ENCODE measurements at regions not wholly inside any gene's neighbourhood (a gene's known extent, or its start where the extent isn't known, plus 50 kb on each side); places are given as distances from the start of the nearest gene placed in this dataset.
A peak's percentile ranks its signal among the peaks of the same experiment; 100 is the strongest.

DNA sequence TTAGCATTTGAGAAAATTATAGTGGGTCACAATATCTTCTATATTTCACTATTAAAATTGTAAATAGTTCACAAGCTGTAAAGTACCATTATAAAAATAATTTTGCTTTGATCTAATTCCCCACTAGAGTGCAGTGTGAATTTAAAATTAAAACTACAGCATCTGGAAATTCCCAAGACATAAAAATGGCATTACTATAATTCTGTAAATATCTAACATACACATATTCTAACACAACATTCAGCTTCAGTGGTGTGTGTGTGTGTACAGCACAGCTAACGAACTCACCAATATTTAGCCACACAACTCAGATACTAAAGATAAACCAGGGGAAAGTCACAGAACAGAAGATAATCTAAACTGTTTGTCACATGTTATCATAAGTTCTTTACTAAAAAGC, 424.9 kb upstream of the ZNF385D start:
- 10% methylated on average over 1 of the region's 1 CpG for WGBS (ENCODE audit: low lambda C conversion rate)
- CTCF ChIA-PET: interaction anchor here (0.6 to 3.4 kb wide), 17 partner anchors 12 to 822 kb away, joined by 3 to 33 read pairs (median 4); no protein-coding TSS in a partner anchor
- Histone ChIP-seq H3K79me2 (ENCODE audit: insufficient read depth) (no peaks in the 10 kb centered on the region), H3K4me1 (ENCODE audit: control insufficient read depth in 1 of 2, insufficient read depth in 2 of 2, low read depth in 1 of 2, low read length in 1 of 2) (no peaks in the 10 kb centered on the region; a peak in 2 of 4 replicates), H3K4me3 (ENCODE audit: low read depth in 2 of 2, low read length in 1 of 2) (no peak overlapping the region), H3K4me2 (no peak overlapping the region), H2AFZ (ENCODE audit: low read depth) (no peak overlapping the region), H3K9me3 (no peaks in the 10 kb centered on the region), H3K27ac (ENCODE audit: low read depth in 2 of 2, low read length in 1 of 2) (peak overlapping the region in 1 of 2 experiments; percentile 60; a peak in 2 of 4 replicates), H4K20me1 (ENCODE audit: insufficient read depth) (no peaks in the 10 kb centered on the region), H3K36me3 (replicated peaks in 1 of 2; ENCODE audit: control insufficient read depth in 1 of 2, insufficient read depth in 2 of 2, low read length in 1 of 2) (no peaks in the 10 kb centered on the region), H3F3A (replicated peaks; ENCODE audit: insufficient read depth) (no peaks in the 10 kb centered on the region), H3K9ac (no peak overlapping the region), H3K27me3 (ENCODE audit: insufficient read depth) (no peaks in the 10 kb centered on the region), H3K9me2 (no peaks in the 10 kb centered on the region)
- TF ChIP-seq SIN3A (IDR thresholded peaks at IDR 0.05; ENCODE audit: borderline replicate concordance, low read depth, low read length) (no peak), NFIC (IDR thresholded peaks at IDR 0.05; ENCODE audit: borderline replicate concordance) (no peak), TAF1 (IDR thresholded peaks at IDR 0.05; ENCODE audit: borderline replicate concordance, low read depth, low read length) (no peak), GABPA (IDR thresholded peaks at IDR 0.05; ENCODE audit: low read depth) (no peak), FOSL2 (IDR thresholded peaks at IDR 0.05; ENCODE audit: borderline replicate concordance, low read depth) (no peak), TCF12 (IDR thresholded peaks at IDR 0.05) (no peak), RAD21 (IDR thresholded peaks at IDR 0.05; ENCODE audit: low read length) (peak; percentile 73), FOXJ3 (CRISPR knock-in tag; IDR thresholded peaks at IDR 0.05) (no peak), SMC3 (IDR thresholded peaks at IDR 0.05; ENCODE audit: low read depth, low read length) (peak; percentile 38)
- TF ChIP-seq, protein P1, sequence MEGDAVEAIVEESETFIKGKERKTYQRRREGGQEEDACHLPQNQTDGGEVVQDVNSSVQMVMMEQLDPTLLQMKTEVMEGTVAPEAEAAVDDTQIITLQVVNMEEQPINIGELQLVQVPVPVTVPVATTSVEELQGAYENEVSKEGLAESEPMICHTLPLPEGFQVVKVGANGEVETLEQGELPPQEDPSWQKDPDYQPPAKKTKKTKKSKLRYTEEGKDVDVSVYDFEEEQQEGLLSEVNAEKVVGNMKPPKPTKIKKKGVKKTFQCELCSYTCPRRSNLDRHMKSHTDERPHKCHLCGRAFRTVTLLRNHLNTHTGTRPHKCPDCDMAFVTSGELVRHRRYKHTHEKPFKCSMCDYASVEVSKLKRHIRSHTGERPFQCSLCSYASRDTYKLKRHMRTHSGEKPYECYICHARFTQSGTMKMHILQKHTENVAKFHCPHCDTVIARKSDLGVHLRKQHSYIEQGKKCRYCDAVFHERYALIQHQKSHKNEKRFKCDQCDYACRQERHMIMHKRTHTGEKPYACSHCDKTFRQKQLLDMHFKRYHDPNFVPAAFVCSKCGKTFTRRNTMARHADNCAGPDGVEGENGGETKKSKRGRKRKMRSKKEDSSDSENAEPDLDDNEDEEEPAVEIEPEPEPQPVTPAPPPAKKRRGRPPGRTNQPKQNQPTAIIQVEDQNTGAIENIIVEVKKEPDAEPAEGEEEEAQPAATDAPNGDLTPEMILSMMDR (IDR thresholded peaks at IDR 0.05): peak; percentile 59
- POLR2A ChIA-PET: no interaction called here
- DNase-seq: peak; percentile 11

DNA sequence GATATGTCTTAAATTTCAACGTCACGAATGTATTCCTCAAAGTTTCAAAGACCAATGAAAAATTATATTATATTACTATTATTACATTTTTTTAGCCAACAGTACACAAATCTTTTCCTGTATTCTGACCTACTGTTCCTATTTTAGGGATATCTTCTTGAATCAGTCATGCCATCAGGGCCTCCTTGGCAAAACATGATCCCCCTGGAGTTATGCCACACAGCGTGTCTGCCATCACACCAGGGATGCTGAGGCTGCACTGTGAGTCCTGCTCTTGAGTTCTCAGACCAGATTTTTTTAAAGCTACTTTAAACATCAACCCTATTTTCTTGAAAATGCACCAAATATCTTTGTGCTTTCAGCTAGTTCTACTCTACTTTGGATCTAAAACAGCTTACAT, 425.9 kb upstream of the ZNF385D start:
- Histone ChIP-seq H3K79me2 (ENCODE audit: insufficient read depth) (no peaks in the 10 kb centered on the region), H3K4me3 (ENCODE audit: low read depth in 2 of 2, low read length in 1 of 2) (no peak overlapping the region), H3K4me2 (no peak overlapping the region), H4K20me1 (ENCODE audit: insufficient read depth) (no peaks in the 10 kb centered on the region), H3K36me3 (replicated peaks in 1 of 2; ENCODE audit: control insufficient read depth in 1 of 2, insufficient read depth in 2 of 2, low read length in 1 of 2) (no peaks in the 10 kb centered on the region), H3F3A (replicated peaks; ENCODE audit: insufficient read depth) (no peaks in the 10 kb centered on the region), H3K9me2 (no peaks in the 10 kb centered on the region), H3K27ac (ENCODE audit: low read depth in 2 of 2, low read length in 1 of 2) (no peak overlapping the region; a peak in 1 of 4 replicates), H2AFZ (ENCODE audit: low read depth) (no peak overlapping the region), H3K4me1 (ENCODE audit: control insufficient read depth in 1 of 2, insufficient read depth in 2 of 2, low read depth in 1 of 2, low read length in 1 of 2) (no peaks in the 10 kb centered on the region; a peak in 2 of 4 replicates), H3K9ac (no peak overlapping the region), H3K27me3 (ENCODE audit: insufficient read depth) (no peaks in the 10 kb centered on the region), H3K9me3 (no peaks in the 10 kb centered on the region)
- DNase-seq: no peak
- ChIA-PET POLR2A (no interaction called here), CTCF (interaction anchor here (1.0 to 3.4 kb wide), 9 partner anchors 11 to 783 kb away, joined by 3 to 33 read pairs (median 6); no protein-coding TSS in a partner anchor)
- 62% methylated on average over 3 of the region's 3 CpGs for WGBS (ENCODE audit: low lambda C conversion rate)
- TF ChIP-seq FOXM1 (IDR thresholded peaks at IDR 0.05; ENCODE audit: low read depth) (no peak), ELF1 (IDR thresholded peaks at IDR 0.05) (no peak), RFX5 (IDR thresholded peaks at IDR 0.05; ENCODE audit: low read length) (no peak), MEF2A (IDR thresholded peaks at IDR 0.05; ENCODE audit: borderline replicate concordance, low read depth) (no peak), TAF1 (IDR thresholded peaks at IDR 0.05; ENCODE audit: borderline replicate concordance, low read depth, low read length) (no peak), RCOR1 (IDR thresholded peaks at IDR 0.05; ENCODE audit: low read length) (no peak), MXI1 (IDR thresholded peaks at IDR 0.05; ENCODE audit: low read depth, low read length) (no peak)
- TF ChIP-seq, protein P2, sequence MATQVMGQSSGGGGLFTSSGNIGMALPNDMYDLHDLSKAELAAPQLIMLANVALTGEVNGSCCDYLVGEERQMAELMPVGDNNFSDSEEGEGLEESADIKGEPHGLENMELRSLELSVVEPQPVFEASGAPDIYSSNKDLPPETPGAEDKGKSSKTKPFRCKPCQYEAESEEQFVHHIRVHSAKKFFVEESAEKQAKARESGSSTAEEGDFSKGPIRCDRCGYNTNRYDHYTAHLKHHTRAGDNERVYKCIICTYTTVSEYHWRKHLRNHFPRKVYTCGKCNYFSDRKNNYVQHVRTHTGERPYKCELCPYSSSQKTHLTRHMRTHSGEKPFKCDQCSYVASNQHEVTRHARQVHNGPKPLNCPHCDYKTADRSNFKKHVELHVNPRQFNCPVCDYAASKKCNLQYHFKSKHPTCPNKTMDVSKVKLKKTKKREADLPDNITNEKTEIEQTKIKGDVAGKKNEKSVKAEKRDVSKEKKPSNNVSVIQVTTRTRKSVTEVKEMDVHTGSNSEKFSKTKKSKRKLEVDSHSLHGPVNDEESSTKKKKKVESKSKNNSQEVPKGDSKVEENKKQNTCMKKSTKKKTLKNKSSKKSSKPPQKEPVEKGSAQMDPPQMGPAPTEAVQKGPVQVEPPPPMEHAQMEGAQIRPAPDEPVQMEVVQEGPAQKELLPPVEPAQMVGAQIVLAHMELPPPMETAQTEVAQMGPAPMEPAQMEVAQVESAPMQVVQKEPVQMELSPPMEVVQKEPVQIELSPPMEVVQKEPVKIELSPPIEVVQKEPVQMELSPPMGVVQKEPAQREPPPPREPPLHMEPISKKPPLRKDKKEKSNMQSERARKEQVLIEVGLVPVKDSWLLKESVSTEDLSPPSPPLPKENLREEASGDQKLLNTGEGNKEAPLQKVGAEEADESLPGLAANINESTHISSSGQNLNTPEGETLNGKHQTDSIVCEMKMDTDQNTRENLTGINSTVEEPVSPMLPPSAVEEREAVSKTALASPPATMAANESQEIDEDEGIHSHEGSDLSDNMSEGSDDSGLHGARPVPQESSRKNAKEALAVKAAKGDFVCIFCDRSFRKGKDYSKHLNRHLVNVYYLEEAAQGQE (IDR thresholded peaks at IDR 0.05; ENCODE audit: low read depth, low read length): no peak
- TF ChIP-seq, protein P1 (IDR thresholded peaks at IDR 0.05): no peak
- TF ChIP-seq, protein P3, sequence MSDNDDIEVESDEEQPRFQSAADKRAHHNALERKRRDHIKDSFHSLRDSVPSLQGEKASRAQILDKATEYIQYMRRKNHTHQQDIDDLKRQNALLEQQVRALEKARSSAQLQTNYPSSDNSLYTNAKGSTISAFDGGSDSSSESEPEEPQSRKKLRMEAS (IDR thresholded peaks at IDR 0.05; ENCODE audit: low read depth): no peak
- TF ChIP-seq, protein P4, sequence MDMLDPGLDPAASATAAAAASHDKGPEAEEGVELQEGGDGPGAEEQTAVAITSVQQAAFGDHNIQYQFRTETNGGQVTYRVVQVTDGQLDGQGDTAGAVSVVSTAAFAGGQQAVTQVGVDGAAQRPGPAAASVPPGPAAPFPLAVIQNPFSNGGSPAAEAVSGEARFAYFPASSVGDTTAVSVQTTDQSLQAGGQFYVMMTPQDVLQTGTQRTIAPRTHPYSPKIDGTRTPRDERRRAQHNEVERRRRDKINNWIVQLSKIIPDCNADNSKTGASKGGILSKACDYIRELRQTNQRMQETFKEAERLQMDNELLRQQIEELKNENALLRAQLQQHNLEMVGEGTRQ (IDR thresholded peaks at IDR 0.05; ENCODE audit: borderline replicate concordance, low read depth, low read length): no peak

Measured in SK-N-SH (cell line).